DND-41 (cell line): ENCODE measurements at regions not wholly inside any gene's neighbourhood (a gene's known extent, or its start where the extent isn't known, plus 50 kb on each side); places are given as distances from the start of the nearest gene placed in this dataset.

ENCODE experiments used
- EZH2 ChIP-seq: IDR thresholded peaks from 3 replicates; pipeline ENCODE4 v1.6.1; 2012; ENCODE audit warnings: borderline replicate concordance, low read depth, mild to moderate bottlenecking, moderate library complexity, low read length, inconsistent platforms; ENCODE audit not compliant: severe bottlenecking
- TF ChIP-seq, protein P1 (sequence below): IDR thresholded peaks from 2 replicates; pipeline ENCODE4 v1.5.1; 2012; ENCODE audit warnings: borderline replicate concordance, low read length, moderate library complexity, mild to moderate bottlenecking; ENCODE audit not compliant: poor library complexity, severe bottlenecking; ENCODE audit errors: extremely low read depth

DNA sequence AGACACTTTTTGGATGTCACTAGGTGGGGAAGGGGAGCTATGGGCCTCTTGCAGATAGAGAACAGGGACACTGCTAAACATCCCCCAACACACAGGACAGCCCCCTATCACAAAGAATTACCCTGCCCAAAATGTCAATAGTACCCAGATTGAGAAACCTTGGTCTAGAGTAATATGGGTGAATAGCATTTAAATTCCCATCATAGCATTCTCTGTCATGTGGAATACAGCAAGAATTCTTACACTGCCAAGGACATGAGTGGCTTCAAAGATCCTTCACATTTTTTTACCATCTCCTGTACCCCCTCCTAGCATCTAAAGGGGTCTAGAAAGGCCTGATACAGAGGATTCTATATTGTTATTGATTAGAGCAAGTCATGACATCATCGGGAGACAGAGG lies 83.1 kb upstream of the SSTR4 start:
- TF ChIP-seq, protein P1, sequence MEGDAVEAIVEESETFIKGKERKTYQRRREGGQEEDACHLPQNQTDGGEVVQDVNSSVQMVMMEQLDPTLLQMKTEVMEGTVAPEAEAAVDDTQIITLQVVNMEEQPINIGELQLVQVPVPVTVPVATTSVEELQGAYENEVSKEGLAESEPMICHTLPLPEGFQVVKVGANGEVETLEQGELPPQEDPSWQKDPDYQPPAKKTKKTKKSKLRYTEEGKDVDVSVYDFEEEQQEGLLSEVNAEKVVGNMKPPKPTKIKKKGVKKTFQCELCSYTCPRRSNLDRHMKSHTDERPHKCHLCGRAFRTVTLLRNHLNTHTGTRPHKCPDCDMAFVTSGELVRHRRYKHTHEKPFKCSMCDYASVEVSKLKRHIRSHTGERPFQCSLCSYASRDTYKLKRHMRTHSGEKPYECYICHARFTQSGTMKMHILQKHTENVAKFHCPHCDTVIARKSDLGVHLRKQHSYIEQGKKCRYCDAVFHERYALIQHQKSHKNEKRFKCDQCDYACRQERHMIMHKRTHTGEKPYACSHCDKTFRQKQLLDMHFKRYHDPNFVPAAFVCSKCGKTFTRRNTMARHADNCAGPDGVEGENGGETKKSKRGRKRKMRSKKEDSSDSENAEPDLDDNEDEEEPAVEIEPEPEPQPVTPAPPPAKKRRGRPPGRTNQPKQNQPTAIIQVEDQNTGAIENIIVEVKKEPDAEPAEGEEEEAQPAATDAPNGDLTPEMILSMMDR, result no peak
- TF ChIP-seq EZH2, result no peak
